ENCODE measurements at regions not wholly inside any gene's neighbourhood (a gene's known extent, or its start where the extent isn't known, plus 50 kb on each side); places are given as distances from the start of the nearest gene placed in this dataset.

GRCh38 chr6:44668976-44669934 lies 281.7 kb downstream of the CDC5L start:
- TF ChIP-seq CTCF (IDR thresholded peaks at IDR 0.05; ENCODE audit: poor library complexity, severe bottlenecking): no peak
- TF ChIP-seq POLR2AphosphoS5 (IDR thresholded peaks at IDR 0.05): no peak
- no peak for TF ChIP-seq RAD21 (conservative IDR thresholded peaks at IDR 0.05)
- no peak for TF ChIP-seq EZH2 (IDR thresholded peaks at IDR 0.05; ENCODE audit: borderline replicate concordance, insufficient read depth, low read length, poor library complexity, severe bottlenecking)
- no peak for TF ChIP-seq EP300 (conservative IDR thresholded peaks at IDR 0.05; ENCODE audit: poor library complexity, severe bottlenecking)
- no peak for TF ChIP-seq SMC3 (conservative IDR thresholded peaks at IDR 0.05; ENCODE audit: poor library complexity)
- TF ChIP-seq REST (IDR thresholded peaks at IDR 0.05; ENCODE audit: borderline replicate concordance): no peak

Measured in neural cell (in vitro differentiated cells).